DOHH2 (cell line): ENCODE measurements at regions not wholly inside any gene's neighbourhood (a gene's known extent, or its start where the extent isn't known, plus 50 kb on each side); places are given as distances from the start of the nearest gene placed in this dataset.

Experiments
- H3F3A ChIP-seq: fragments of 200-600 bp; sonication (generic), shearing (Covaris generic); 2 replicates; pipeline ENCODE4 v1.6.0; 2016; ENCODE audit warnings: antibody characterized with exemption, mild to moderate bottlenecking; ENCODE audit not compliant: control insufficient read depth, insufficient read depth
- H3K27ac ChIP-seq: fragments of 200-600 bp; sonication (generic); 2 replicates; pipeline ENCODE4 v1.5.1; 2014; ENCODE audit warnings: low read depth, mild to moderate bottlenecking, low read length, moderate library complexity
- H3K27me3 ChIP-seq: fragments of 200-600 bp; sonication (generic); 2 replicates; pipeline ENCODE4 v1.6.1; 2014; ENCODE audit warnings: mild to moderate bottlenecking, low read length, mixed read lengths; ENCODE audit not compliant: control insufficient read depth
- H3K36me3 ChIP-seq: fragments of 200-600 bp; sonication (generic); 2 replicates; pipeline ENCODE4 v1.6.1; 2014; ENCODE audit warnings: mild to moderate bottlenecking, low read length, moderate library complexity, mixed read lengths; ENCODE audit not compliant: control insufficient read depth
- H3K4me1 ChIP-seq: fragments of 200-600 bp; sonication (generic); 2 replicates; pipeline ENCODE4 v1.6.1; 2014; ENCODE audit warnings: mild to moderate bottlenecking, low read length, mixed read lengths; ENCODE audit not compliant: control insufficient read depth
- H3K4me2 ChIP-seq: fragments of 200-600 bp; sonication (generic); 2 replicates; pipeline ENCODE4 v1.6.0; 2014; ENCODE audit warnings: mild to moderate bottlenecking, low read length, moderate library complexity
- H3K4me3 ChIP-seq: fragments of 200-600 bp; sonication (generic); 2 replicates; pipeline ENCODE4 v1.5.1; 2014; ENCODE audit warnings: mild to moderate bottlenecking, low read length, mixed read lengths
- H3K79me2 ChIP-seq: fragments of 200-600 bp; sonication (generic); 2 replicates; pipeline ENCODE4 v1.6.1; 2014; ENCODE audit warnings: mild to moderate bottlenecking, low read length, mixed read lengths; ENCODE audit not compliant: control insufficient read depth
- H3K9me2 ChIP-seq: fragments of 200-600 bp; sonication (generic); replicated peaks from 2 replicates; pipeline ENCODE4 v1.6.1; 2014; ENCODE audit warnings: mild to moderate bottlenecking, low read length, mixed read lengths; ENCODE audit not compliant: control insufficient read depth
- H3K9me3 ChIP-seq: fragments of 200-600 bp; sonication (generic); 2 replicates; pipeline ENCODE4 v1.6.1; 2014; ENCODE audit warnings: antibody characterized with exemption, low read length, mixed read lengths; ENCODE audit not compliant: control insufficient read depth, insufficient read depth
- H4K20me1 ChIP-seq: fragments of 200-600 bp; sonication (generic); 2 replicates; pipeline ENCODE4 v1.6.0; 2014; ENCODE audit warnings: low read depth, mild to moderate bottlenecking, antibody characterized with exemption, low read length, moderate library complexity; ENCODE audit not compliant: control insufficient read depth, insufficient read depth
- CTCF ChIP-seq: fragments of 200-600 bp; sonication (generic); IDR thresholded peaks from one replicate; pipeline ENCODE4 v1.5.1; 2014; ENCODE audit warnings: antibody characterized with exemption, mild to moderate bottlenecking, low read depth, low read length; ENCODE audit not compliant: poor library complexity, severe bottlenecking
- EZH2phosphoT487 ChIP-seq: fragments of 200-600 bp; sonication (generic); IDR thresholded peaks from 2 replicates; pipeline ENCODE4 v1.6.1; 2017; ENCODE audit warnings: borderline replicate concordance, mild to moderate bottlenecking, antibody characterized with exemption, low read length, moderate library complexity, mixed read lengths

GRCh38 chr13:22496803-22497508, 683.8 kb upstream of the SGCG start:
- no peaks in the 10 kb centered on the region for H3K27me3 ChIP-seq
- H3F3A ChIP-seq: no peaks in the 10 kb centered on the region
- no peaks in the 10 kb centered on the region for H4K20me1 ChIP-seq
- no peak overlapping the region for H3K4me2 ChIP-seq
- H3K4me3 ChIP-seq: no peak overlapping the region
- H3K27ac ChIP-seq: no peak overlapping the region
- no peak for TF ChIP-seq CTCF
- no peak for TF ChIP-seq EZH2phosphoT487
- H3K9me3 ChIP-seq: no peaks in the 10 kb centered on the region
- H3K4me1 ChIP-seq: no peaks in the 10 kb centered on the region
- H3K79me2 ChIP-seq: no peaks in the 10 kb centered on the region
- no peaks in the 10 kb centered on the region for H3K9me2 ChIP-seq
- no peaks in the 10 kb centered on the region for H3K36me3 ChIP-seq

- no peak for TF ChIP-seq EZH2phosphoT487
- no peak for TF ChIP-seq CTCF
- Histone ChIP-seq H3K9me2 (no peaks in the 10 kb centered on the region), H3K27ac (no peak overlapping the region), H3K4me2 (no peak overlapping the region), H3F3A (no peaks in the 10 kb centered on the region), H4K20me1 (no peaks in the 10 kb centered on the region), H3K4me1 (no peaks in the 10 kb centered on the region), H3K36me3 (no peaks in the 10 kb centered on the region), H3K27me3 (no peaks in the 10 kb centered on the region), H3K9me3 (no peaks in the 10 kb centered on the region), H3K79me2 (no peaks in the 10 kb centered on the region), H3K4me3 (no peak overlapping the region)
Observed at GRCh38 chr13:22497991-22498780, 682.6 kb upstream of the SGCG start.

GRCh38 chr13:22499919-22500318, 680.9 kb upstream of the SGCG start:
- TF ChIP-seq CTCF: no peak
- TF ChIP-seq EZH2phosphoT487: no peak
- H3K27me3 ChIP-seq: no peaks in the 10 kb centered on the region

More at GRCh38 chr13:22499919-22500318, 680.9 kb upstream of the SGCG start:
- Histone ChIP-seq H3K9me3 (no peaks in the 10 kb centered on the region), H4K20me1 (no peaks in the 10 kb centered on the region), H3K9me2 (no peaks in the 10 kb centered on the region), H3K36me3 (no peaks in the 10 kb centered on the region), H3K4me2 (no peak overlapping the region), H3K27ac (no peak overlapping the region), H3K79me2 (no peaks in the 10 kb centered on the region), H3F3A (no peaks in the 10 kb centered on the region), H3K4me1 (no peaks in the 10 kb centered on the region), H3K4me3 (no peak overlapping the region)
